ENCODE measurements at regions not wholly inside any gene's neighbourhood (a gene's known extent, or its start where the extent isn't known, plus 50 kb on each side); places are given as distances from the start of the nearest gene placed in this dataset.

DNA sequence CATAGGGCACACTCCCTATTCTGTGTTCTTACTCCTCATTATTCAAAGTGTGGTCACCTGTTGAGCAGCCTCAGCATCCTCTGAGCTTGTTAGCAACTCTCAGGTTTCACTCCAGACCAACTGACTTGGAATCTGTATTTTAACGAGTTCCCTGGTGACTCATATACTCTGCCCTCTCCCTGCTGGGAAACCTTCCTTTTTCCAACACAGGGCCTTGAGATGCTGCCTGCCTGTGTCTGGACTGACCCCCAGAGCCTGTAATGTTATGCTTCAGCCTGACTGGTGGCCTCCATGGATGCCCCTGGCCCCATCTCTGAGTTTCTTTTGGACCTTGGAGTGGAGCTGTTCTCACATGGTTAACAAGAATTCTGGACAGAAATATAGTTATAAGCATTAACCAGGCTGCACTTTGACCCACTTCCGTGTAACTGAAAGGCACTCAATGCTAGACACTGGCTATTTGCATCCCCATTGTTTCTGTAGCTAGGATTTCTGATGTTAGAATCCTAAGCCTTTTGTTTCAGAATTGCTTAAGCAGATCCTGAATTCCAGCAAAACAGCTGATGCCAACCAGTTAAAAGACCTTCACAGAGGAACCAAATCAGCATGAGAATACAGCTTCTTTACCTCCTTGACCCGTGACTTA, 262.6 kb downstream of the STIM2 start:
- SMC1A ChIA-PET (ENCODE audit: uncharacterized antibody, unreplicated experiment) = interaction anchor here (1.1 kb wide), 1 partner anchor 75 kb away, joined by 4 read pairs; no protein-coding TSS in a partner anchor
- WGBS (ENCODE audit: insufficient coverage, insufficient replicate concordance, low lambda C conversion rate, missing lambda C conversion rate) = 2% methylated on average over 3 of the region's 3 CpGs
- intact Hi-C loops (cut with micrococcal nuclease; ENCODE audit: unreplicated experiment) = no loop called here
- no peak for FAIRE-seq
- Histone ChIP-seq H3K9me3 (replicated peaks; ENCODE audit: control insufficient read depth, insufficient read depth, low read length) (no peaks in the 10 kb centered on the region), H3K36me3 (ENCODE audit: control insufficient read depth in 2 of 2, insufficient read depth in 2 of 2, low read length in 1 of 2) (no peaks in the 10 kb centered on the region), H3K79me2 (ENCODE audit: control insufficient read depth, insufficient read depth, low read length) (no peaks in the 10 kb centered on the region), H4K20me1 (ENCODE audit: control insufficient read depth, insufficient read depth) (no peaks in the 10 kb centered on the region), H3K27ac (ENCODE audit: control insufficient read depth, insufficient read depth) (no peak overlapping the region), H3K4me1 (ENCODE audit: control insufficient read depth, insufficient read depth, low read length) (no peaks in the 10 kb centered on the region), H3K27me3 (replicated peaks in 1 of 2; ENCODE audit: control insufficient read depth in 2 of 2, insufficient read depth in 2 of 2, low read length in 1 of 2) (no peaks in the 10 kb centered on the region), H2AFZ (ENCODE audit: control insufficient read depth, low read depth, low read length) (no peak overlapping the region), H3K9ac (ENCODE audit: control insufficient read depth, insufficient read depth, low read length) (no peak overlapping the region), H3K4me3 (no peak overlapping the region), H3K4me2 (ENCODE audit: control insufficient read depth, insufficient read depth) (no peak overlapping the region)
- ATAC-seq = no peak
- RAD21 ChIA-PET (ENCODE audit: unreplicated experiment) = no interaction called here
- TF ChIP-seq MTA2 (IDR thresholded peaks at IDR 0.05; ENCODE audit: low read depth) = 0 out of 2 replicates have a peak, but pooled peaks have one; percentile 11
- TF ChIP-seq RAD21 (IDR thresholded peaks at IDR 0.05; ENCODE audit: insufficient read depth, low read depth, low read length) = no peak
- TF ChIP-seq, protein P1, sequence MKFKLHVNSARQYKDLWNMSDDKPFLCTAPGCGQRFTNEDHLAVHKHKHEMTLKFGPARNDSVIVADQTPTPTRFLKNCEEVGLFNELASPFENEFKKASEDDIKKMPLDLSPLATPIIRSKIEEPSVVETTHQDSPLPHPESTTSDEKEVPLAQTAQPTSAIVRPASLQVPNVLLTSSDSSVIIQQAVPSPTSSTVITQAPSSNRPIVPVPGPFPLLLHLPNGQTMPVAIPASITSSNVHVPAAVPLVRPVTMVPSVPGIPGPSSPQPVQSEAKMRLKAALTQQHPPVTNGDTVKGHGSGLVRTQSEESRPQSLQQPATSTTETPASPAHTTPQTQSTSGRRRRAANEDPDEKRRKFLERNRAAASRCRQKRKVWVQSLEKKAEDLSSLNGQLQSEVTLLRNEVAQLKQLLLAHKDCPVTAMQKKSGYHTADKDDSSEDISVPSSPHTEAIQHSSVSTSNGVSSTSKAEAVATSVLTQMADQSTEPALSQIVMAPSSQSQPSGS (IDR thresholded peaks at IDR 0.05; ENCODE audit: low read length) = no peak
- TF ChIP-seq STAT3 (IDR thresholded peaks at IDR 0.05; ENCODE audit: low read depth, low read length) = no peak
- TF ChIP-seq KDM1A (IDR thresholded peaks at IDR 0.05; ENCODE audit: borderline replicate concordance) = no peak
- no peak for TF ChIP-seq REST (IDR thresholded peaks at IDR 0.05; ENCODE audit: low read depth, low read length)
- no peak for TF ChIP-seq EP300 (IDR thresholded peaks at IDR 0.05; ENCODE audit: borderline replicate concordance in 1 of 2, control insufficient read depth in 1 of 2, low read depth in 2 of 2, low read length in 2 of 2)
- POLR2A ChIA-PET = no interaction called here
- CTCF ChIA-PET = interaction anchor here (0.9 kb wide), 1 partner anchor 42 kb away, joined by 3 read pairs; no protein-coding TSS in a partner anchor
- no TSS peak for BruUV-seq (replicated peaks)
- no peak for DNase-seq (ENCODE audit: low read depth, low spot score)
- in situ Hi-C loops (cut with MboI) = no loop called here

All from GM12878 (cell line).